A549 (cell line): ENCODE measurements at regions not wholly inside any gene's neighbourhood (a gene's known extent, or its start where the extent isn't known, plus 50 kb on each side); places are given as distances from the start of the nearest gene placed in this dataset.

Source experiments
- CBX8 ChIP-seq: fragments of 200-600 bp; sonication (generic); IDR thresholded peaks from 2 replicates; pipeline ENCODE4 v1.6.1; 2016
- CHD4 ChIP-seq: fragments of 200-600 bp; sonication (generic); IDR thresholded peaks from 2 replicates; pipeline ENCODE4 v1.6.1; 2016; ENCODE audit warnings: antibody characterized with exemption, mild to moderate bottlenecking, borderline replicate concordance
- EP300 ChIP-seq, 2 experiments: fragments of >200 bp; sonication (Bioruptor Twin); formaldehyde crosslinking; IDR thresholded peaks; 2 replicates in 1 of 2; 3 replicates in 1 of 2; pipeline ENCODE4 v1.6.1; 2016 to 2017
- JUNB ChIP-seq: fragments of >200 bp; sonication (Bioruptor Twin); formaldehyde crosslinking; IDR thresholded peaks from 2 replicates; pipeline ENCODE4 v1.6.1; 2016
- MAFK ChIP-seq: fragments of 450-650 bp; IDR thresholded peaks from 2 replicates; pipeline ENCODE4 v1.6.1; 2014; ENCODE audit not compliant: partially characterized antibody
- POLR2A ChIP-seq: IDR thresholded peaks from 2 replicates; pipeline ENCODE4 v1.6.1; 2012; ENCODE audit warnings: mild to moderate bottlenecking, low read length
- POLR2AphosphoS2 ChIP-seq: conservative IDR thresholded peaks from 2 replicates; pipeline ENCODE4 v1.6.1; 2012; ENCODE audit warnings: low read length, improper control_type of control experiment, inconsistent platforms
- TFCP2L1 ChIP-seq: fragments of 250-450 bp; sonication (Bioruptor Pico); IDR thresholded peaks from 2 replicates; pipeline ENCODE4 v1.5.0; 2021; ENCODE audit warnings: mild to moderate bottlenecking
- TP53 ChIP-seq: fragments of 250-450 bp; sonication (Bioruptor Pico); IDR thresholded peaks from 2 replicates; pipeline ENCODE4 v1.5.0; 2021; ENCODE audit warnings: mild to moderate bottlenecking, moderate library complexity
- TF ChIP-seq, protein P1 (sequence below): fragments of >200 bp; sonication (Bioruptor Twin); formaldehyde crosslinking; IDR thresholded peaks from 3 replicates; pipeline ENCODE4 v1.5.1; 2016
- TF ChIP-seq, protein P2 (sequence below): IDR thresholded peaks from 2 replicates; pipeline ENCODE4 v1.6.1; 2012
- TF ChIP-seq, protein P3 (sequence below): fragments of 150-350 bp; IDR thresholded peaks from 2 replicates; pipeline ENCODE4 v1.6.1; 2014; ENCODE audit warnings: low read depth, mild to moderate bottlenecking, low read length
- TF ChIP-seq, protein P4 (sequence below): fragments of >200 bp; sonication (Bioruptor Twin); formaldehyde crosslinking; IDR thresholded peaks from 2 replicates; pipeline ENCODE4 v1.6.1; 2016

DNA sequence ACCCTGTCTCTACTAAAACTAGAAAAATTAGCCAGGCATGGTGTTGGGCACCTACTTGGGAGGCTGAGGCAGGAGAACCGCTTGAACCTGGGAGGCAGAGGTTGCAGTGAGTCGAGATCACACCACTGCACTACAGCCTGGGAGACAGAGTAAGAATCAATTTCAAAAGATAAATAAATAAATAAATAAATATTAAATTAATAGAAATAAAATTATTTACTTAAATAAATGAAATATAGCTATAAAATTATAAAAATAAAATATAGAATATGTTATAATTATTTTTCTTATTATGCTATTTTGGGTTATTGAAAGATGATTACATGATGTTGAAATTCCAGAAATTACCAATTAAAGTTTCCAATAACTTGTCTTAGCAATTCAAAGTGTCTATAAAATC, 1029.8 kb upstream of the AGA start:
- no peak for TF ChIP-seq TFCP2L1
- TF ChIP-seq, protein P1, sequence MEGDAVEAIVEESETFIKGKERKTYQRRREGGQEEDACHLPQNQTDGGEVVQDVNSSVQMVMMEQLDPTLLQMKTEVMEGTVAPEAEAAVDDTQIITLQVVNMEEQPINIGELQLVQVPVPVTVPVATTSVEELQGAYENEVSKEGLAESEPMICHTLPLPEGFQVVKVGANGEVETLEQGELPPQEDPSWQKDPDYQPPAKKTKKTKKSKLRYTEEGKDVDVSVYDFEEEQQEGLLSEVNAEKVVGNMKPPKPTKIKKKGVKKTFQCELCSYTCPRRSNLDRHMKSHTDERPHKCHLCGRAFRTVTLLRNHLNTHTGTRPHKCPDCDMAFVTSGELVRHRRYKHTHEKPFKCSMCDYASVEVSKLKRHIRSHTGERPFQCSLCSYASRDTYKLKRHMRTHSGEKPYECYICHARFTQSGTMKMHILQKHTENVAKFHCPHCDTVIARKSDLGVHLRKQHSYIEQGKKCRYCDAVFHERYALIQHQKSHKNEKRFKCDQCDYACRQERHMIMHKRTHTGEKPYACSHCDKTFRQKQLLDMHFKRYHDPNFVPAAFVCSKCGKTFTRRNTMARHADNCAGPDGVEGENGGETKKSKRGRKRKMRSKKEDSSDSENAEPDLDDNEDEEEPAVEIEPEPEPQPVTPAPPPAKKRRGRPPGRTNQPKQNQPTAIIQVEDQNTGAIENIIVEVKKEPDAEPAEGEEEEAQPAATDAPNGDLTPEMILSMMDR: no peak
- no peak for TF ChIP-seq POLR2AphosphoS2
- TF ChIP-seq TP53 (CRISPR knock-in tag): no peak
- TF ChIP-seq, protein P2, sequence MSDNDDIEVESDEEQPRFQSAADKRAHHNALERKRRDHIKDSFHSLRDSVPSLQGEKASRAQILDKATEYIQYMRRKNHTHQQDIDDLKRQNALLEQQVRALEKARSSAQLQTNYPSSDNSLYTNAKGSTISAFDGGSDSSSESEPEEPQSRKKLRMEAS: no peak
- TF ChIP-seq POLR2A: no peak
- TF ChIP-seq, protein P3, sequence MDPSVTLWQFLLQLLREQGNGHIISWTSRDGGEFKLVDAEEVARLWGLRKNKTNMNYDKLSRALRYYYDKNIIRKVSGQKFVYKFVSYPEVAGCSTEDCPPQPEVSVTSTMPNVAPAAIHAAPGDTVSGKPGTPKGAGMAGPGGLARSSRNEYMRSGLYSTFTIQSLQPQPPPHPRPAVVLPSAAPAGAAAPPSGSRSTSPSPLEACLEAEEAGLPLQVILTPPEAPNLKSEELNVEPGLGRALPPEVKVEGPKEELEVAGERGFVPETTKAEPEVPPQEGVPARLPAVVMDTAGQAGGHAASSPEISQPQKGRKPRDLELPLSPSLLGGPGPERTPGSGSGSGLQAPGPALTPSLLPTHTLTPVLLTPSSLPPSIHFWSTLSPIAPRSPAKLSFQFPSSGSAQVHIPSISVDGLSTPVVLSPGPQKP: no peak
- TF ChIP-seq, protein P4, sequence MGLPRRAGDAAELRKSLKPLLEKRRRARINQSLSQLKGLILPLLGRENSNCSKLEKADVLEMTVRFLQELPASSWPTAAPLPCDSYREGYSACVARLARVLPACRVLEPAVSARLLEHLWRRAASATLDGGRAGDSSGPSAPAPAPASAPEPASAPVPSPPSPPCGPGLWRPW: no peak
- TF ChIP-seq EP300 (IDR thresholded peaks at IDR 0.05): no peak
- TF ChIP-seq JUNB: no peak
- TF ChIP-seq MAFK: no peak
- TF ChIP-seq CHD4: no peak
- TF ChIP-seq CBX8: no peak
